ENCODE measurements at regions not wholly inside any gene's neighbourhood (a gene's known extent, or its start where the extent isn't known, plus 50 kb on each side); places are given as distances from the start of the nearest gene placed in this dataset.

GRCh38 chr6:95099410-95099809 lies 477.9 kb upstream of the MANEA start:
- no peak for TF ChIP-seq CTCF (IDR thresholded peaks at IDR 0.05; ENCODE audit: low read depth, low read length)
- no peak for DNase-seq
- Histone ChIP-seq H3K4me1 (no peaks in the 10 kb centered on the region), H3K36me3 (no peaks in the 10 kb centered on the region), H3K9me3 (no peaks in the 10 kb centered on the region), H3K4me3 (ENCODE audit: low read depth, low read length) (no peak overlapping the region), H3K27me3 (peaks cover 20% of the 10 kb centered on the region)

- no peaks in the 10 kb centered on the region for H3K27me3 ChIP-seq
- no peak overlapping the region for H3K4me3 ChIP-seq (ENCODE audit: low read depth, low read length)
- TF ChIP-seq CTCF (IDR thresholded peaks at IDR 0.05; ENCODE audit: low read depth, low read length), result no peak
- no peak for DNase-seq
- no peaks in the 10 kb centered on the region for H3K9me3 ChIP-seq
- H3K4me1 ChIP-seq, result no peaks in the 10 kb centered on the region
- no peaks in the 10 kb centered on the region for H3K36me3 ChIP-seq
These were observed 468.1 kb upstream of the MANEA start for GRCh38 chr6:95109212-95109611.

GRCh38 chr6:95110767-95111166 lies 466.6 kb upstream of the MANEA start:
- H3K4me1 ChIP-seq, result no peaks in the 10 kb centered on the region
- no peaks in the 10 kb centered on the region for H3K27me3 ChIP-seq
- H3K4me3 ChIP-seq (ENCODE audit: low read depth, low read length), result no peak overlapping the region
- H3K9me3 ChIP-seq, result no peaks in the 10 kb centered on the region
- DNase-seq, result no peak
- H3K36me3 ChIP-seq, result no peaks in the 10 kb centered on the region
- no peak for TF ChIP-seq CTCF (IDR thresholded peaks at IDR 0.05; ENCODE audit: low read depth, low read length)

- no peaks in the 10 kb centered on the region for H3K27me3 ChIP-seq
- H3K36me3 ChIP-seq, result no peaks in the 10 kb centered on the region
- no peak for DNase-seq
- no peaks in the 10 kb centered on the region for H3K9me3 ChIP-seq
- no peak for TF ChIP-seq CTCF (IDR thresholded peaks at IDR 0.05; ENCODE audit: low read depth, low read length)
- no peak overlapping the region for H3K4me3 ChIP-seq (ENCODE audit: low read depth, low read length)
- H3K4me1 ChIP-seq, result no peaks in the 10 kb centered on the region
These were observed 460.1 kb upstream of the MANEA start for GRCh38 chr6:95117236-95117635.

GRCh38 chr6:95119927-95120326 lies 457.4 kb upstream of the MANEA start:
- TF ChIP-seq CTCF (IDR thresholded peaks at IDR 0.05; ENCODE audit: low read depth, low read length), result no peak

GRCh38 chr6:95120984-95121383 lies 456.4 kb upstream of the MANEA start:
- Histone ChIP-seq H3K27me3 (no peaks in the 10 kb centered on the region), H3K4me1 (no peaks in the 10 kb centered on the region), H3K36me3 (no peaks in the 10 kb centered on the region), H3K9me3 (no peaks in the 10 kb centered on the region), H3K4me3 (ENCODE audit: low read depth, low read length) (no peak overlapping the region)
- no peak for DNase-seq
- no peak for TF ChIP-seq CTCF (IDR thresholded peaks at IDR 0.05; ENCODE audit: low read depth, low read length)

More at GRCh38 chr6:95119927-95120326, 457.4 kb upstream of the MANEA start:
- no peaks in the 10 kb centered on the region for H3K36me3 ChIP-seq
- H3K4me3 ChIP-seq (ENCODE audit: low read depth, low read length), result no peak overlapping the region
- DNase-seq, result no peak
- no peaks in the 10 kb centered on the region for H3K27me3 ChIP-seq
- no peaks in the 10 kb centered on the region for H3K9me3 ChIP-seq
- H3K4me1 ChIP-seq, result no peaks in the 10 kb centered on the region

Measured in BE2C (cell line).